Natural killer cell (primary cell): ENCODE measurements at regions not wholly inside any gene's neighbourhood (a gene's known extent, or its start where the extent isn't known, plus 50 kb on each side); places are given as distances from the start of the nearest gene placed in this dataset.

ENCODE experiments used
- ATAC-seq, 3 donors: fragments of 150-1000 bp in 2 of 3; fragments of 200-7000 bp in 1 of 3; cut with Tn5 transposase; 1 replicate in 1 of 3; 2 replicates in 2 of 3; pipeline ENCODE4 v1.10.0; 2021; ENCODE audit warnings: mild to moderate bottlenecking in 2 of 3, moderate library complexity in 2 of 3
- DNase-seq, 2 donors: peaks; one replicate each; pipeline versions ENCODE4 v3.0.0 to v3.0.0-alpha.2; 2013 to 2021; ENCODE audit warnings: mixed read lengths in 1 of 2
- H3K27ac ChIP-seq: one replicate; pipeline ENCODE4 v1.5.1; 2013; ENCODE audit warnings: mild to moderate bottlenecking, low read length
- H3K27me3 ChIP-seq: one replicate; pipeline ENCODE4 v1.6.1; 2013; ENCODE audit warnings: low read length; ENCODE audit not compliant: control insufficient read depth, insufficient read depth
- H3K36me3 ChIP-seq: one replicate; pipeline ENCODE4 v1.6.1; 2013; ENCODE audit warnings: low read length; ENCODE audit not compliant: control insufficient read depth, insufficient read depth
- H3K4me1 ChIP-seq: one replicate; pipeline ENCODE4 v1.6.1; 2013; ENCODE audit warnings: low read length; ENCODE audit not compliant: control insufficient read depth, insufficient read depth
- H3K4me3 ChIP-seq: one replicate; pipeline ENCODE4 v1.5.1; 2013; ENCODE audit warnings: low read length
- H3K9me3 ChIP-seq: one replicate; pipeline ENCODE4 v1.6.1; 2013; ENCODE audit warnings: low read length; ENCODE audit not compliant: control insufficient read depth, insufficient read depth
- H3K27ac Mint-ChIP-seq, 2 donors: one replicate each; pipeline ENCODE4 v1.8.0; 2022; ENCODE audit warnings: mild to moderate bottlenecking in 2 of 2, mixed read lengths in 2 of 2, moderate library complexity in 1 of 2
- H3K27me3 Mint-ChIP-seq, 2 donors: one replicate each; pipeline ENCODE4 v1.8.0; 2022; ENCODE audit warnings: low read depth in 2 of 2, mixed read lengths in 2 of 2
- H3K36me3 Mint-ChIP-seq: one replicate; pipeline ENCODE4 v1.8.0; 2022; ENCODE audit warnings: mixed read lengths
- H3K4me1 Mint-ChIP-seq, 2 donors: one replicate each; pipeline ENCODE4 v1.8.0; 2022; ENCODE audit warnings: mixed read lengths in 2 of 2
- H3K4me3 Mint-ChIP-seq: one replicate; pipeline ENCODE4 v1.8.0; 2022; ENCODE audit warnings: mild to moderate bottlenecking, moderate library complexity, mixed read lengths
- H3K9me3 Mint-ChIP-seq, 2 donors: one replicate each; pipeline ENCODE4 v1.8.0; 2022; ENCODE audit warnings: mixed read lengths in 2 of 2
- CTCF ChIP-seq: fragments of 200-600 bp; IDR thresholded peaks from one replicate; pipeline ENCODE4 v1.8.0; 2022; ENCODE audit warnings: antibody characterized with exemption
- WGBS: methylation state at CpG from one replicate; pipeline ENCODE4 v1.1.7; 2013; ENCODE audit warnings: missing lambda C conversion rate; ENCODE audit not compliant: insufficient coverage; 5-methylcytosine and 5-hydroxymethylcytosine counted together
- intact Hi-C: fragments of 100-400 bp; cut with micrococcal nuclease; formaldehyde crosslinking; loops from one replicate; pipeline ENCODE4 v1.14.2; 2022

- no peaks in the 10 kb centered on the region for H3K27me3 Mint-ChIP-seq
- intact Hi-C loops = no loop called here
- no peak for DNase-seq
- 80% methylated on average over 2 of the region's 3 CpGs for WGBS
- H3K4me1 Mint-ChIP-seq = no peaks in the 10 kb centered on the region
- TF ChIP-seq CTCF = no peak
- H3K27me3 ChIP-seq = no peaks in the 10 kb centered on the region
- H3K36me3 ChIP-seq = no peaks in the 10 kb centered on the region
- peaks cover 9% of the 10 kb centered on the region for H3K36me3 Mint-ChIP-seq
- no peaks in the 10 kb centered on the region for H3K4me1 ChIP-seq
- no peaks in the 10 kb centered on the region for H3K9me3 Mint-ChIP-seq
- no peak overlapping the region for H3K4me3 Mint-ChIP-seq
- H3K27ac ChIP-seq = no peak overlapping the region
- ATAC-seq = no peak
- no peak overlapping the region for H3K4me3 ChIP-seq
- H3K27ac Mint-ChIP-seq = no peak overlapping the region
- H3K9me3 ChIP-seq = no peaks in the 10 kb centered on the region
These were observed 111.4 kb downstream of the ZMAT3 start for GRCh38 chr3:178960181-178960580.

- no peak for ATAC-seq
- Histone ChIP-seq H3K4me1 (no peaks in the 10 kb centered on the region), H3K4me3 (no peak overlapping the region), H3K27ac (no peak overlapping the region), H3K27me3 (no peaks in the 10 kb centered on the region), H3K36me3 (no peaks in the 10 kb centered on the region), H3K9me3 (no peaks in the 10 kb centered on the region)
- Mint-ChIP-seq H3K9me3 (peaks cover 7% of the 10 kb centered on the region in 2 donors), H3K27ac (no peak overlapping the region), H3K36me3 (no peaks in the 10 kb centered on the region), H3K27me3 (no peaks in the 10 kb centered on the region), H3K4me1 (no peaks in the 10 kb centered on the region), H3K4me3 (no peak overlapping the region)
- WGBS = 41% methylated on average over 2 of the region's 2 CpGs
- intact Hi-C loops = no loop called here
- no peak for DNase-seq
- TF ChIP-seq CTCF = no peak
These were observed 120.9 kb downstream of the ZMAT3 start for GRCh38 chr3:178950676-178951075.

GRCh38 chr3:178949896-178950295 is 121.7 kb downstream of the ZMAT3 start:
- Mint-ChIP-seq H3K36me3 (no peaks in the 10 kb centered on the region), H3K4me1 (no peaks in the 10 kb centered on the region), H3K27me3 (no peaks in the 10 kb centered on the region), H3K27ac (no peak overlapping the region), H3K9me3 (peaks cover 10 to 11% of the 10 kb centered on the region in 2 donors), H3K4me3 (no peak overlapping the region)
- H3K9me3 ChIP-seq = no peaks in the 10 kb centered on the region
- WGBS = 88% methylated on average over 3 of the region's 3 CpGs
- no peak overlapping the region for H3K27ac ChIP-seq
- DNase-seq (no peak), ATAC-seq (no peak)
- no peaks in the 10 kb centered on the region for H3K4me1 ChIP-seq
- no peak overlapping the region for H3K4me3 ChIP-seq
- H3K36me3 ChIP-seq = no peaks in the 10 kb centered on the region
- intact Hi-C loops = no loop called here
- no peaks in the 10 kb centered on the region for H3K27me3 ChIP-seq
- no peak for TF ChIP-seq CTCF

- no peak overlapping the region for H3K4me3 ChIP-seq
- Mint-ChIP-seq H3K36me3 (peaks cover 4% of the 10 kb centered on the region), H3K27me3 (no peaks in the 10 kb centered on the region), H3K4me1 (no peaks in the 10 kb centered on the region), H3K9me3 (peaks cover 14% of the 10 kb centered on the region in 2 donors), H3K4me3 (no peak overlapping the region), H3K27ac (no peak overlapping the region)
- H3K9me3 ChIP-seq = no peaks in the 10 kb centered on the region
- DNase-seq = no peak
- no peak for ATAC-seq
- H3K27me3 ChIP-seq = no peaks in the 10 kb centered on the region
- no peak for TF ChIP-seq CTCF
- no peaks in the 10 kb centered on the region for H3K36me3 ChIP-seq
- no peak overlapping the region for H3K27ac ChIP-seq
- intact Hi-C loops = no loop called here
- H3K4me1 ChIP-seq = no peaks in the 10 kb centered on the region
These were observed 123.1 kb downstream of the ZMAT3 start for GRCh38 chr3:178948546-178948945.
